Smooth muscle cell (in vitro differentiated cells): ENCODE measurements at regions not wholly inside any gene's neighbourhood (a gene's known extent, or its start where the extent isn't known, plus 50 kb on each side); places are given as distances from the start of the nearest gene placed in this dataset.
A peak's percentile ranks its signal among the peaks of the same experiment; 100 is the strongest.

ENCODE experiments used
- DNase-seq: peaks from one replicate; lab custom pipeline; 2025; ENCODE audit not compliant: unreplicated experiment; lab: John Stamatoyannopoulos, UW
- H2AFZ ChIP-seq: fragments of 200-600 bp; sonication (generic); 2 replicates; pipeline ENCODE4 v1.6.0; 2016; ENCODE audit warnings: antibody characterized with exemption, low read depth, mild to moderate bottlenecking
- H3F3A ChIP-seq: fragments of 200-600 bp; sonication (generic); 2 replicates; pipeline ENCODE4 v1.6.0; 2017; ENCODE audit warnings: antibody characterized with exemption, low read depth
- H3K27ac ChIP-seq: fragments of 200-600 bp; sonication (generic); 2 replicates; pipeline ENCODE4 v1.5.1; 2016; ENCODE audit warnings: low read depth, mild to moderate bottlenecking
- H3K27me3 ChIP-seq: fragments of 200-600 bp; sonication (generic); 2 replicates; pipeline ENCODE4 v1.6.1; 2016; ENCODE audit warnings: low read depth, mild to moderate bottlenecking
- H3K36me3 ChIP-seq: fragments of 200-600 bp; sonication (generic); 2 replicates; pipeline ENCODE4 v1.5.1; 2016; ENCODE audit warnings: low read depth
- H3K4me1 ChIP-seq: fragments of 200-600 bp; sonication (generic); 2 replicates; pipeline ENCODE4 v1.5.1; 2016; ENCODE audit warnings: low read depth
- H3K4me2 ChIP-seq: fragments of 200-600 bp; sonication (generic); 2 replicates; pipeline ENCODE4 v1.6.0; 2016; ENCODE audit warnings: mild to moderate bottlenecking
- H3K4me3 ChIP-seq: fragments of 200-600 bp; sonication (generic); 2 replicates; pipeline ENCODE4 v1.5.1; 2016; ENCODE audit warnings: mild to moderate bottlenecking
- H3K79me2 ChIP-seq: fragments of 200-600 bp; sonication (generic); 2 replicates; pipeline ENCODE4 v1.6.0; 2016; ENCODE audit warnings: low read depth, mild to moderate bottlenecking
- H3K9ac ChIP-seq: fragments of 200-600 bp; sonication (generic); 2 replicates; pipeline ENCODE4 v1.6.0; 2016; ENCODE audit warnings: low read depth
- H3K9me3 ChIP-seq: fragments of 200-600 bp; sonication (generic); replicated peaks from 2 replicates; pipeline ENCODE4 v1.5.1; 2016; ENCODE audit warnings: low read depth
- H4K20me1 ChIP-seq: fragments of 200-600 bp; sonication (generic); 2 replicates; pipeline ENCODE4 v1.6.0; 2016; ENCODE audit warnings: low read depth
- CTCF ChIP-seq: fragments of 200-600 bp; sonication (generic); IDR thresholded peaks from 2 replicates; pipeline ENCODE4 v1.5.1; 2017; ENCODE audit warnings: borderline replicate concordance, mild to moderate bottlenecking, antibody characterized with exemption; ENCODE audit not compliant: insufficient read depth, poor library complexity, severe bottlenecking
- WGBS: methylation state at CpG from one replicate; pipeline ENCODE4 v1.1.7; 2016; ENCODE audit warnings: low lambda C conversion rate; 5-methylcytosine and 5-hydroxymethylcytosine counted together

- Histone ChIP-seq H4K20me1 (no peaks in the 10 kb centered on the region), H3F3A (peaks cover 7% of the 10 kb centered on the region), H3K9ac (no peak overlapping the region), H3K4me3 (no peak overlapping the region), H3K27ac (no peak overlapping the region), H3K4me1 (peaks cover 9% of the 10 kb centered on the region), H3K36me3 (no peaks in the 10 kb centered on the region), H3K9me3 (no peaks in the 10 kb centered on the region), H3K27me3 (no peaks in the 10 kb centered on the region), H3K79me2 (no peaks in the 10 kb centered on the region), H3K4me2 (no peak overlapping the region), H2AFZ (no peak overlapping the region)
- DNase-seq, result no peak
- TF ChIP-seq CTCF, result no peak
- WGBS, result 100% methylated on average over 2 of the region's 2 CpGs
These were observed 150.4 kb upstream of the RAI14 start for GRCh38 chr5:34505731-34506130.

GRCh38 chr5:34507933-34508332 lies 148.2 kb upstream of the RAI14 start:
- no peak overlapping the region for H3K4me2 ChIP-seq
- no peaks in the 10 kb centered on the region for H3K79me2 ChIP-seq
- no peak overlapping the region for H3K9ac ChIP-seq
- no peak for TF ChIP-seq CTCF
- no peak for DNase-seq
- WGBS, result 92% methylated on average over 2 of the region's 2 CpGs
- no peaks in the 10 kb centered on the region for H3K36me3 ChIP-seq
- no peak overlapping the region for H3K4me3 ChIP-seq
- H2AFZ ChIP-seq, result no peak overlapping the region
- H3K27me3 ChIP-seq, result no peaks in the 10 kb centered on the region
- no peak overlapping the region for H3K27ac ChIP-seq
- no peaks in the 10 kb centered on the region for H3K9me3 ChIP-seq
- H3K4me1 ChIP-seq, result peaks cover 9% of the 10 kb centered on the region
- H4K20me1 ChIP-seq, result no peaks in the 10 kb centered on the region
- peaks cover 7% of the 10 kb centered on the region for H3F3A ChIP-seq

GRCh38 chr5:34509392-34509791 lies 146.7 kb upstream of the RAI14 start:
- WGBS, result 84% methylated on average over 2 of the region's 2 CpGs
- H4K20me1 ChIP-seq, result no peaks in the 10 kb centered on the region
- no peak for DNase-seq
- peak overlapping the region; percentile 21 for H2AFZ ChIP-seq
- no peaks in the 10 kb centered on the region for H3K9me3 ChIP-seq
- H3K9ac ChIP-seq, result no peak overlapping the region
- TF ChIP-seq CTCF, result no peak
- no peaks in the 10 kb centered on the region for H3K27me3 ChIP-seq
- no peak overlapping the region for H3K4me3 ChIP-seq
- H3K27ac ChIP-seq, result peak overlapping the region; percentile 32
- H3K79me2 ChIP-seq, result no peaks in the 10 kb centered on the region
- no peaks in the 10 kb centered on the region for H3K36me3 ChIP-seq
- H3K4me2 ChIP-seq, result no peak overlapping the region
- no peaks in the 10 kb centered on the region for H3K4me1 ChIP-seq
- H3F3A ChIP-seq, result no peaks in the 10 kb centered on the region

GRCh38 chr5:34510002-34510401 lies 146.1 kb upstream of the RAI14 start:
- DNase-seq, result no peak
- H2AFZ ChIP-seq, result peak overlapping the region; percentile 21

More at GRCh38 chr5:34510002-34510401, 146.1 kb upstream of the RAI14 start:
- Histone ChIP-seq H3K36me3 (no peaks in the 10 kb centered on the region), H3K27ac (peak overlapping the region; percentile 32), H3K27me3 (no peaks in the 10 kb centered on the region), H3K4me2 (no peak overlapping the region), H3K79me2 (no peaks in the 10 kb centered on the region), H3K9ac (no peak overlapping the region), H3K4me3 (no peak overlapping the region), H4K20me1 (no peaks in the 10 kb centered on the region), H3F3A (no peaks in the 10 kb centered on the region), H3K9me3 (no peaks in the 10 kb centered on the region), H3K4me1 (no peaks in the 10 kb centered on the region)
- TF ChIP-seq CTCF, result no peak
- 32% methylated on average over 5 of the region's 5 CpGs for WGBS
